ENCODE measurements at regions not wholly inside any gene's neighbourhood (a gene's known extent, or its start where the extent isn't known, plus 50 kb on each side); places are given as distances from the start of the nearest gene placed in this dataset.

DNA sequence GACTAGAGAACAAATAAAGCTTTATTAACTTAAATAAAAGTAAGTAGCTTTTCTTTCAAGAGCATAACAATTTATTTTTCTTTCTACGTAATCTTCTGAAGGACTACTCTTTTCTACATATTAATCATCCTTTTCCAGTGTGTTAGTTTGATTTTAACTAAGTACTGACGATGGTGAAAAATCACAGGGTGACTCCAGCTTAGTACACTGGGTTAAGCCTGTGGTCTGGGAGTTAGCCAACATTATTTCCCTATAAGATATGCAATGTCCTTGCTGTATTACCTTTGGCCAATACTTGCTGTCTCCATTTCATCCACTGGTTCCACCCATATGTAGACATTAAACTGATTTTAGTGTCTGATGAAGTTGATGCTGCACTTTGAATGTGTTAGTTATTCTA is 508.6 kb upstream of the SUCLG2 start:
- DNase-seq (ENCODE audit: low read depth in 2 of 2) = no peak

DNA sequence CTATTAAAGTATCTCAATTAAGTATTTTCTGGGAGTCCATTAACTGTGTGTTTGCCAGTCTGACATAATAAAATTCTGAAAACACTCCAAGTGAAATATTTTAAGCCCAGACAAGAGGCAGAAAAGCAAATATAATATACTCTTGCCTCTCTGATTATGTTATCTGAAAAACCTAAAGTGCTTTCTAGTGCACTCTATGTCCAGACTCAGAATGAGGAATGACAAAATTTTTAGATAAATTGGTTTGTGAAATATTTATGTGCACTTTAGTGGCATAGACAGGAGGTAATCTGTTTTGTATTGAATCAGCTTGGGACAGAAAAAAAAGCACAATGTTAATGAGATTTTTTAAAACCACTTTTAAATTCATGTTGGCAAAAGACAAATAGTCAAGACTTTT is 508.2 kb upstream of the SUCLG2 start:
- no peak for DNase-seq (ENCODE audit: low read depth in 2 of 2)

DNA sequence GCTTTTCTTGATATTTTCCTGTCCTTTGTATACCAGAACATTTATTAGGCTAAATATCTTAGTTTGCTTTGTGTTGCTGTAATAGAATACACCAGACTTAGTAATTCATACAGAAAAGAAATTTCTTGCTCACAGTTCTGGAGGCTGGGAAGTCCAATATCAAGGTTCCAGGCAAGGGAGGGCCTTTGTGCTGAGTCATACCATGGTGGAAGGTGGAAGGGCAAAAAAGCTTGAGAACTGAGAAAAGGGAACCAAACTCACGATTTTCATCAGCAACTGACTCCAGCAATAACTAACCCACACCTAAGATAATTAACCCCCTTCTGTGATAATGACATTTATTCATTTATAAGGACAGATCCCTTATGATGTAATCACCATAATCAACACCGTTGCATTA is 496.9 kb upstream of the SUCLG2 start:
- no peak for DNase-seq (ENCODE audit: low read depth in 2 of 2)

DNA sequence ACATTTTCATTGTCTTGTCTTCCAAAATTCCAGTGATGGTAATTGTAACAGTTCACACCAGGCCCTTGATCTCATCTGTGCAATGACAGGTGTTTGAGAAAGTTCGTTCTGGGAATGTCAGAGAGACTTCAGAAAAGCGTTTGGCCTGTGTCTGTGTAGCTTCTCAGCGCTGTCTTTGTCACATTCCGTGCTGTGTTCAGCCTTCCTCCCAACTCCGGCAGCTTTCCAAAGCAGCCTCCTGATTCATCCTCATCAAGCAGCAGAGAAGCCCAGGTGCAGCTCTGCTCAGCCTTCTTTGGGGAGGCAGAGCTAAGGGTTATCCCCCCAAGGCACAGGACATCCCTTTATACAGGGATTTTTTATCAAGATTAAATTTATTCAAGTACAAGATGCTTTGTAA is 494.0 kb upstream of the SUCLG2 start:
- no peak for DNase-seq (ENCODE audit: low read depth in 2 of 2)

DNA sequence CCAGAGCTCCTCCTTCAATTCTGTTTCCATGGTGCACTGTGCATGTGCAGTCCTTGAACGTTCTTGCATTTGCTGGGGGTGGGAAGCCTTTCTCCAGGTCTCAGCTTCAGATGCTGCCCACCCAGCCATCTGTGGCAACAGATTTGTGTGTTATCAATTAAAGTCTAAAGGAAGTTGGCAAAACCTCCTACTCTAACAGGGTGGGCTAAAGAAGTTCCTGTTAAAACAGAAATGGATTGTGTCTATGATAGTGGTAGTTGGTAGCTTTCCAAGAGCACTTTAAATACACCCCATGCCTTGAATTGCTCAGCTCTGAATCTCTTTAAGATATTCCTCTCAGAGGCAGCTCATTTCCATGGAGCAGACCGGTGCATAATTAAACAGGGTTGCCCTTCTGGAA is 488.0 kb upstream of the SUCLG2 start:
- DNase-seq (ENCODE audit: low read depth in 2 of 2) = no peak

DNA sequence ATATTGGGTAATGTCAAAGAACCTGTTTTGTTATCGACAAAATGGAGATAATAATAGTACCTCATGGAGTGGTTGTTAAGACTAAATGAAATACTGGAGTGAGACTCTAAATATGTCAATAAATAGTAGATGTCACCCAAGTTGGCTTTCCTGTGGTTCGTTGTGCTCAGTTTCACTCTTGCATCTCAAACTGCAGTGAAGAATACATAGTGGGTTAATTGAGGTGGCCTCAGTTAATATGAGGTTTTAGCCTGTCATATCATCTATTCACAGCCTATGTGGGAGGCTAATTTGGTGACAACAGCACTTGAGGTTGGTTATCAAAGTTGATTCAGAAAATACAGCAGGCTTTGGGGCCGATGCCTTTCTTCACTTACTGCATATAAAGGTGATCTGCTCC is 485.5 kb upstream of the SUCLG2 start:
- no peak for DNase-seq (ENCODE audit: low read depth in 2 of 2)

DNA sequence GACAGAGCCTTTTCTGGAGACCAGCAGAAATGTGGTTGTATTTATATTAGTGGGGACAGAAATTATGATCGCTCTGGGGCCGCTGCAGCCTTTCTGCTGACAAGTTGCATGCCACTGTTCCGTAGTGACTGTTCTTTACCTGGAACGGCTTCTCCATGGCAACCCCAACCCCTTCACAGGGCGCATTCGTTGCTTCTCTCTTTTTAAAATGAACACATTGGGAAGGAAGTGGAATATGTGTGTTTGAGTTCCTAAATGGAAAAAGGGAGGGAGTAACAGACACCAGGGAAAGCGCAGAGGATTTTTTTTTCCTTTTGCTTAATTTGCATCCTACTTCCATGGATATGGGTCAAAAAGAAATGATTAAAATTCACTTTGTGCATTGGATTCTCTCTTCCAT is 482.0 kb upstream of the SUCLG2 start:
- no peak for DNase-seq (ENCODE audit: low read depth in 2 of 2)

DNA sequence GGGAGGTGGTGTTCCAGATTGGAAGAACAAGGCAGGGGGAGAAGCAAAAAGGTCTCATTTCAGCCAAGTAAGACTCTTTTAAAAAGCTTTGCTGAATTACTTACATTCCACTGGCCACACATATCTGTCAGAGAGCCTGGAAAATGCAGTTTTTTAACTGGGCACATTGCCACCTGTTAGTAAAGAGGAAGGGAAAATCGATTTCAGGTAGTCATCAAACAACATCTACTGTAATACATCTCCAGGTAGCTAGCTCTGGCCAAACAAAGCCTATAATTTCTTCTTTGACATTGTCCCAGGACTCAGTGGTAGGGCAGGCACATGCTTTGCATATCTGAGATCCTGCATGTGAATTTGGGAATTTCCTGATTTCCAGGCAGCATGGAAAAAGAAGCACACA is 480.7 kb upstream of the SUCLG2 start:
- no peak for DNase-seq (ENCODE audit: low read depth in 2 of 2)

DNA sequence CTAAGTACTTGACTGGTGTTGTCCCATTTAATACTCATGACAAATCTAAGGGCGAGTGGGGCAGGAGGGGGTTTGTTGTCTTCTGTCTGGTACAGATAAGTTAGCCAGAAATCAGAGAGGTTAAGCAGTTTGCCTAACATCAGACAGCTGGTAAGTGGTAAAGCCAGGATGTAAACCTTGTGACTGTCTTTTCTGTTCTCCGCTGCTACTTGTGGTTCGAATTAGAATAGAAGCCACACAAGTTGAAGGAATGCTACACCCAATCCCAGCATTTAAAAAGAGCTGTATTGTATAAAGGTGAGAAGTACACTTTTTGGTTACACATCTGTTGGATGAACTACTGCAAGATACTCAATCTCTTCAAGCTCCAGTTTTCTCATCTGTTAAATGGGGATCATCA is 474.7 kb upstream of the SUCLG2 start:
- DNase-seq (ENCODE audit: low read depth in 2 of 2) = no peak

DNA sequence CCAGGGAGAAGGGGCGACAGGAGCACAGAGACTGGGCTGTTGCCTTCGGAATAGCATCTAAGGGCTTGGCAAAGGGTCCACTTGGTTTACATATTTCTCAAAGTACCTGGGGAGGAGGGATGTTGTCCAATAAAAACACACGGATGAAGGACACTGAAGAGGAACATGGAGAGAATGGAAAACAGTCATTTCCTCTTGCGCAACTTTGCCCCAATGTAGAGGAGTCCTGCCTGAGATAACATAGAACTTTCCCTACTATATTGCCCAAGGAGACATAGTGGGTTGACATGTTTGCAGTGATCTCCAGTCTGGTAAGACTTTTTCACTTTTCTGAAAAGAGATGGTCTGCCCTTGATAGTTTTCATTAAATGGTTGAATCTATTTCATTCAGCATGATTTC is 468.8 kb upstream of the SUCLG2 start:
- no peak for DNase-seq (ENCODE audit: low read depth in 2 of 2)

DNA sequence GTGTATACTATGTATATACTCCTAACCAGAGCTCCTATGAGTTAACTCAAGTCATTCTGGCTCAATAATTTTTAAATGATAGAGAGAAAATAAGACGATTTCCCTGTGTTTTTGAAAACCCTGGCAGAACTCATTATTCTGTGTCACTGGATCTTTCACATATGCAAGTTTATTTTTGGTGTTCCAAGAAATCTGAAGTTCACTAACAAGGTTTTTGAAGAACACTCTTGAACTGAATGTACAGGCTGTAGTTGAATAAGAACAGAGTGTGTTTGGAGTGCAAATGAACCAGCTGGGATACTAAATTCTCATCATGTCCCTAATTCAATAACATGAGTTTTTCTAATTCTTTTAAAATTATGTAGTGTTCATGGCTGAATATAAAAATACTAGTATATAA is 466.9 kb upstream of the SUCLG2 start:
- DNase-seq (ENCODE audit: low read depth in 2 of 2) = no peak

DNA sequence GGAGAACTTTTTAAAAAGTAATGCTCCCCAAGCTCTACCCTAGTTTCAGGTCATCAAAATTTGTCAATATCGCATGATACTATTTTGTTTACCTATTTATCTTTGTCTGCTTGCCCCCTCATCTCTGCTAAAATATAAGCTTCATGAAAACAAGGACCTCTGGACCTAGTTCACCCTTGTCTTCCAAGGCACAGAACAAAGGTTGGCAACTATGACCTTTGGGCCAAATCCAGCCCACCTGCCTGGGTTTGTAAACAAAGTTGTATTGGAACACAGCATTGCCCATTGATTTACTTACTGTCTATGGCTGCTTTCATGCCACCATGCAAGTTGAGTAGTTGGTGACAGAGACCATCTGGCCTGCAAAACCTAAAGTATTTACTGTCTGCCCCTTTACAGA is 462.2 kb upstream of the SUCLG2 start:
- DNase-seq (ENCODE audit: low read depth in 2 of 2) = no peak

DNA sequence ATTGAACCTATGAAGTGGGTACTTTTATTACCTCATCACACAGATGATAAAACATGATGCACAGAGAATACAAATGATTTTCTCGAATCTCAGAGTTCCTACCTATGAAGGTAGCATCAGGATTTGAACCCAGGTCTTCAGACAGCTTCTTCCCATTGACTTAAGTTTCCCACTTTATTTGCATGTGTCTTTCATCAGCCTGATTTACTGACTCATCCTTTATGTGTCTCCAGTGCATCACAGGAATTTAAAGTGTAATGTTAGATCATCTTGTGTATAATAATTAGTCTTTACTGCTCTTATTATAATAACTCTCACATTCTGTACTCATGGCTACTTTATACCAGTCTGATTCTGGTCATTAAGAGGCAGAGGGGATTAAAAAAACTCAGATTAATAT is 449.4 kb upstream of the SUCLG2 start:
- no peak for DNase-seq (ENCODE audit: low read depth in 2 of 2)

DNA sequence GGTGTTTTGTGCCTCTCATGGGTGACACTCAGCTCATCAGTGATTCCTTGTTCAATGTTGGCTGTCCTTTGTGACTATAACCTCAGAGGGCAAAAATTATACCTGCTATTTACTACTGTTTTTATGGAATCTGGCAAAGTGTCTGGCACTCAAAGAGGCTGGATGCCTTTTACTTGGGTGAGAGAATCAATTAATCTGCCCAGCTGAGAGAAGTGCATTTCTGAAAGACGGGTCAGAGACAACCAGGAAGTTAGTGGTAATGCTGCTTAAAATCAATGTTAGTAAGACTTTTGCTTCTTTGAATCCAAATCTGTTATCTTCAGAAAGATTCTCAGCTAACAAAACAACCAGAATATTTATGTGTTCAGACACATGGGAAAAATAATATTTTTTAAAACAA is 436.2 kb upstream of the SUCLG2 start:
- DNase-seq (ENCODE audit: low read depth in 2 of 2) = no peak

DNA sequence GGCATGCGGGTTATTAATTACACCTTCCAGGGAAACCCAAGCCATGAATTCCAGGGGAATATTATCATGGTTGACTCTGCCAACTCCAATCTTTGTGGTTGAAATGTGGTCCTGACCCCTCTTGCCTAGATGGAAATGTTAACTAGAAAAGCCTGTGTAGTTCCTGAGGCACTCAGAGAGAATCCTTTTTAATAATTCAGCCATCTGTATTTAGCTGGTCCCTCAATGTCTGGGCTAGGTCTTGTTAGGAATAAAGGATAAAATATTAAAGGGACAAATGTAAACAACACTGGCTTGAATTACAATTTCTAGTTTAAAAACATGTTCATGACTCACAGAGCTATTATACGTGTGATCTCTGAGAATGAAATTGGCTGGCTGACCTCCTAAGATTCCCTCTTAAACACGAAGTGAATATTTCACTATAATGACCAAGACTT is 435.2 kb upstream of the SUCLG2 start:
- DNase-seq (ENCODE audit: low read depth in 2 of 2) = peak; percentile 15

DNA sequence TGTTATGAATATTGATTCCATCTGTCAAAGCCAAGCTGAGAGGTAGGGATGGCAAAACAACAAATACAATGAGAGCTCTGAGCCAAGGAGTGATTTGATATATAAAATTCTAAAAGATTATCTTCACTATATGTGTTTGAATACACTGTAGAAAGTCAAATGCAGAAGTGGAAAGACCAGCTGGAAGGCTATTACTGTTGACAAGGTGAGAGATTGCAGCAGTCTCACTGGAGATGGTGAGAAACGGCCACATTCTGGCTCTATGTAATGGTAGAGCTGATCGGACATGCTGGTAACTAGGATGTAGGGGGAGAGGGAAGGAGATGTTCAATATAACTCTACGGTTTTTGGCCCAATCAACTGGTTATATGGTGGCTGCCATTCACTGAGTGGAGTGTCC is 434.2 kb upstream of the SUCLG2 start:
- no peak for DNase-seq (ENCODE audit: low read depth in 2 of 2)

DNA sequence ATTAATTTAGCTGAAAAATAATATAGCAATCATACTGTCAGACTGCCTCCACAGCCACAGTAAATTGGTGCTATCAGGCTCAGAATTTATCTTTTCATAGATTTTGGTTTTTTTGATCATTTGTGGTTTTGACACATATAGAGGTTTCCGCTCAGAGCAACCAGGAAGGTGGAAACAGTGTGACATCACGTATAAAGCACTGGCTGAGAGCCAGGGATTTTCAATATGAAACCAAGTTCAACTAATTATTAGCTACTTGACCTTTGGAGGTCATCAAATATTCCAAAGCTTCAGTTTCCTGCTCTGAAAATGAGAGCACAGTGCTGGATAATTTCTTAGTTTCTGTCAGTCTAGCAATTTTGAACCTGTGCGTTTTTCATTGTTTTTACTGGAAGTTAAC is 433.8 kb upstream of the SUCLG2 start:
- DNase-seq (ENCODE audit: low read depth in 2 of 2) = no peak

DNA sequence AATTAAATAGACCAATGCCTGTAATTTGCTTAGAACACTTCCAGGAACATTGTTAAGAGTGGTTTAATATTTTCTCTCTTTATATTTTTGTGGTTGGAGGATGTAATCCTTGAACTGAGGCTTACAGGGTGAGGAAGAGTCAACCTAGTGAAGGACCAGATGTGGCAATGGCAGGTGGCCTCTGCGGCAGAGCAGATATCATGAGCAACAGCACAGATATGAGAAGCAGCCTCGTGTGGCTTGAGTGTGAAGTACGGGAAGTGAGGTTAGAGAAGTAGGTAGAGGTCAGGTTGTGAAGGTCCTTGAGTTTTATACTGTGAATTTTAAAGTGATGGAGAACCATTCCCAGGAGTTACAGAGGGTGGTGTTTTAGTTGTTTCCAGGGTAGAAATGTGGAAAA is 417.6 kb upstream of the SUCLG2 start:
- DNase-seq (ENCODE audit: low read depth in 2 of 2) = no peak

DNA sequence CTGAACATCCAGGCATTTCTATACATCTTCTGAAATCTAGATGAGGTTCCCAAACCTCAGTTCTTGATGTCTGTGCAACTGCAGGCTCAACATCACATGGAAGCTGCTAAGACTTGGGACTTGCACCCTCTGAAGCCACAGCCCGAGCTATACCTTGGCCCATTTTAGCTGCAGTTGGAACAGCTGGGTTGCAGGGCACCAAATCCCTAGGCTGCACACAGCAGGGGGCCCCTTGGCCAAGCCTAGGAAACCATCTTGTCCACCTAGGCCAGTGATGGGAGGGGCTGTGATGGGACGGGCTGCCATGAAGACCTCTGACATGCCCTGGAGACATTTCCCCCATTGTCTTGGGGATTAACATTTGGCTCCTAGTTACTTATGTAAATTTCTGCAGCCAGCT is 415.8 kb upstream of the SUCLG2 start:
- DNase-seq (ENCODE audit: low read depth in 2 of 2) = no peak

DNA sequence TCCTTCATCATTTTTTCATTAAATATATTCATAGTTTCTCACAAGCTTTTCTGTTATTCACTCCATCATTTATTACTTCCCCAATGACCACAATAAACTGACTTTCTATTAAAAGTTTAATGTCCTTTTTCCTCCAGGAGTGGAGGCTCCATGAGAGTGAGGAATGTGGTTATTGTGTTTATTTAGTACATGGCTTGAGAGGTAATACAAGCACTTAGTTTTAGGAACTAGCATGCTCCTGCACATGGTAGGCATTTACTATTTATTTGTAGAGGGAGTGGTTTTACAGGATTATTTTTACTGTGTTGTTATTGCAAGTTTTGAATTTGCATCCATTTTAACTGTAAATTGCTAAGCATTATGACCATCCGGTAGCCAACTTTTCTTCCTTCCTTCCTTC is 412.9 kb upstream of the SUCLG2 start:
- no peak for DNase-seq (ENCODE audit: low read depth in 2 of 2)

DNA sequence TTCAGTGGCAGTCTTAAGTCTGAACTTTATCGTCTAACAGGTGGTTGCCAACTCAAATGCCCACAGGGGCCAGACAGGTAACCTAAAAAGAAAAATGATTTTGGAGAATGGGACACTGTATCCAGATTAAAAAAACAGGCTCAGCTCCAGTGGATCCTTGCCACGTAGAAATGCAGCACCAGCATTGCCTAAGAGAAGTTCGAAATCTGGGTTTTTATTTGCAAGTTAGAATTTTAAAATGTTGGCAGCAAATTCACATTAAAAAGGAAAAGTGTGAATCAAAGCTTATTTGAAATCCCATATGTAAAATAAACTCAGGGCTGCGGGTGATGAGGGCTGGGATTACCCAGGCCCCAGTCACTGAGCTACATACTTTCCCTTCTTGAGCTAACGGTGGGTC is 408.5 kb upstream of the SUCLG2 start:
- no peak for DNase-seq (ENCODE audit: low read depth in 2 of 2)

DNA sequence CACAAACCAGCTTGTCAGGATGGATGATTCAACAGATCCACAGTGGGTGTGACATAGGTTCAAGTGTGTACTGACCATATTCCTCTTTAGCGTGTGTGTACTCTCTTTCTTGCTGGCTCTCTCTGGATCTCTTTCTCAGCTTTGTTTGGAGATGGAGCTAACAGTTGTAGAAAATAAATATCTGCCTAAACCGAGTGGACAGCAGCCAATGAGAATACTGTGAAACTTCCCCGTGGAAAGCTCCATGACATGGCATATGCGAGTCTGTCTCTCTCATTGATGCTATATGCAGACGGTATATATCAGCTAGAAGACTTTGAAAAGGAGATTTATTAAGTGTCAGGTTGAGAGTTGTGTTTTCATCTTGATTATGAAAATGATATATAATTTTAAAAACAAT is 406.5 kb upstream of the SUCLG2 start:
- no peak for DNase-seq (ENCODE audit: low read depth in 2 of 2)

DNA sequence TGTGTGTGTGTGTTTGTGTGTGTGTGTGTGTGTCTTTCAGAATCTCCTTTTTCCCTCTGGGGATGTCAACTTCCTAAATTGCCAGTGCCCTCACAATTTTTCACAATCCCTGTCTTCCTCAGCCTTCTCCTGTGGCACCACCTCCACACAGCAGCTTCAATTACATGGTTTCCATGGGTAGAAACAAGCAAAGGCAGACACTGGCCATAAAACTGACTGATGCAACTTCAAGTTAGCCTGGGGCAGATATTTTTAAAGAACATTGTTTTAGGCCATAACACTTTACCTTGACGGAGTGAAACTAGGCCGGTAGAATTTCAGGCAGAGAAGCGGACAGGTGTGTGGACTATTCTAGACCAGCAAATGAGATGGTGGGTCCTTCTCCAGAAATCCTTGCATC is 405.8 kb upstream of the SUCLG2 start:
- DNase-seq (ENCODE audit: low read depth in 2 of 2) = no peak

DNA sequence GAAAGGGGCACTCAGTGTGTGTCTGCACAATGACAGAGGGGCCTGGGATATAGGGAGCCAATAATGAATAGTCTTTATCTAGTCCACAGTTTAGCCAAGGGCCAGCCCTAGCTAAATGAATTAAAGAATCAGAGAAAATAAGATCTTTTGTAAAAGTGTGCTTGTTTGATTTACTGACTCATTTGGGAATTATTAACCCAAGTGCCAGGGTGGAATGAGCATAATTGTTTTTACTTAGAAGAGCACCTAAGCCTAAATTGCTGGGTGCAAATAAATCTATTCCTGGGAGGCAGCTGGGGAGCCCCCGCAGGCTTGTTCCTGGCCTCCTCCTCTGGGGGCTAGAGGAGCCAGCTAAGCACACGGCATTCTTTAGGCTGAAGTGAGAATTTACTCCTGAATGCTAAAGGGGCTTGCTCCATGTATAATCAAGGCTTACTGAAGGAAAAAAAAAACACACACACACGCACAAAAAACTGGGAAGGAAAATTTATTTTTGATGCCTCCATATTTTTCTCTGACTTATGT is 405.3 kb upstream of the SUCLG2 start:
- no peak for DNase-seq (ENCODE audit: low read depth in 2 of 2)
